Spleen (tissue), 11 donors: ENCODE measurements at regions not wholly inside any gene's neighbourhood (a gene's known extent, or its start where the extent isn't known, plus 50 kb on each side); places are given as distances from the start of the nearest gene placed in this dataset.

Experiments used
- DNase-seq: peaks from one replicate; pipeline ENCODE4 v3.0.0-alpha.2; 2020
- H3K27ac ChIP-seq, 8 donors: fragments of 200-600 bp; sonication (generic) in 7 of 8; 1 replicate in 4 of 8; 2 replicates in 4 of 8; pipeline versions ENCODE4 v1.5.0 to v1.8.0; 2016 to 2021; ENCODE audit warnings: inconsistent platforms in 4 of 8, mild to moderate bottlenecking in 4 of 8, moderate library complexity in 1 of 8
- H3K27me3 ChIP-seq, 7 donors: fragments of 200-600 bp; sonication (generic) in 6 of 7; replicated peaks in 1 of 7; 1 replicate in 4 of 7; 2 replicates in 3 of 7; pipeline versions ENCODE4 v1.5.0 to v1.8.0; 2016 to 2021; ENCODE audit warnings: inconsistent platforms in 3 of 7, mild to moderate bottlenecking in 1 of 7
- H3K36me3 ChIP-seq, 6 donors: fragments of 200-600 bp; sonication (generic) in 5 of 6; 1 replicate in 4 of 6; 2 replicates in 2 of 6; pipeline versions ENCODE4 v1.5.0 to v1.8.0; 2016 to 2021; ENCODE audit warnings: inconsistent platforms in 2 of 6
- H3K4me1 ChIP-seq, 6 donors: fragments of 200-600 bp; sonication (generic) in 5 of 6; 1 replicate in 3 of 6; 2 replicates in 3 of 6; pipeline versions ENCODE4 v1.5.0 to v1.8.0; 2016 to 2021; ENCODE audit warnings: inconsistent platforms in 3 of 6
- H3K4me3 ChIP-seq, 8 donors: fragments of 200-600 bp; sonication (generic) in 7 of 8; 1 replicate in 4 of 8; 2 replicates in 4 of 8; pipeline versions ENCODE4 v1.5.0 to v1.8.0; 2016 to 2021; ENCODE audit warnings: inconsistent platforms in 4 of 8, mild to moderate bottlenecking in 4 of 8, moderate library complexity in 2 of 8
- H3K9me3 ChIP-seq, 8 donors: fragments of 200-600 bp; sonication (generic) in 7 of 8; 1 replicate in 4 of 8; 2 replicates in 4 of 8; pipeline versions ENCODE4 v1.5.0 to v1.8.0; 2016 to 2021; ENCODE audit warnings: inconsistent platforms in 4 of 8
- POLR2A ChIP-seq, 3 donors: fragments of 450-650 bp; IDR thresholded peaks; one replicate each; pipeline ENCODE4 v1.5.1; 2017; ENCODE audit warnings: antibody characterized with exemption in 3 of 3, mild to moderate bottlenecking in 1 of 3
- POLR2AphosphoS5 ChIP-seq, 3 donors: sonication (generic); formaldehyde crosslinking; IDR thresholded peaks; one replicate each; pipeline ENCODE4 v1.5.1; 2017; ENCODE audit warnings: antibody characterized with exemption in 3 of 3
- WGBS, 5 donors: extraction: QIAGEN DNeasy Blood & Tissue Kit in 3 of 5; methylation state at CpG; one replicate each; pipeline versions ENCODE4 v1.1.5 to v1.1.7; 2013 to 2018; 5-methylcytosine and 5-hydroxymethylcytosine counted together
- intact Hi-C: fragments of 100-400 bp; cut with DNase I; formaldehyde crosslinking; loops from one replicate; pipeline ENCODE4 v1.15.0; 2023; ENCODE audit warnings: low total_unique reads
- TF ChIP-seq, protein P1 (sequence below), 11 experiments: fragments of 200-600 bp in 7 of 11; fragments of 450-650 bp in 4 of 11; sonication (generic) in 4 of 11; IDR thresholded peaks in 8 of 11; conservative IDR thresholded peaks in 3 of 11; 1 replicate in 7 of 11; 2 replicates in 4 of 11; pipeline versions ENCODE4 v1.4.0 to v1.8.0; 2016 to 2021; ENCODE audit warnings: antibody characterized with exemption in 11 of 11, inconsistent platforms in 4 of 11, mild to moderate bottlenecking in 1 of 11
- donor health status: healthy with polysubstance abuse.
- donor health status: DM: no; HTN: no; CAD: no; lungs with moderate emphysema.
- donor health status: DM: no; HTN: no; CAD: no.
- donor health status: Bipolar disorder and iron deficiency.
- donor health status: healthy.
- donor health status: DM: no; HTN: no; CAD: no.
- donor health status: DM: yes; HTN: yes; CAD: no.

GRCh38 chr2:145332210-145332898 is 812.4 kb upstream of the ZEB2 start:
- no peak for DNase-seq
- no peaks in the 10 kb centered on the region for H3K9me3 ChIP-seq
- no peak overlapping the region for H3K4me3 ChIP-seq
- TF ChIP-seq POLR2AphosphoS5 (IDR thresholded peaks at IDR 0.05) (no peak), POLR2A (IDR thresholded peaks at IDR 0.05) (no peak)
- TF ChIP-seq, protein P1, sequence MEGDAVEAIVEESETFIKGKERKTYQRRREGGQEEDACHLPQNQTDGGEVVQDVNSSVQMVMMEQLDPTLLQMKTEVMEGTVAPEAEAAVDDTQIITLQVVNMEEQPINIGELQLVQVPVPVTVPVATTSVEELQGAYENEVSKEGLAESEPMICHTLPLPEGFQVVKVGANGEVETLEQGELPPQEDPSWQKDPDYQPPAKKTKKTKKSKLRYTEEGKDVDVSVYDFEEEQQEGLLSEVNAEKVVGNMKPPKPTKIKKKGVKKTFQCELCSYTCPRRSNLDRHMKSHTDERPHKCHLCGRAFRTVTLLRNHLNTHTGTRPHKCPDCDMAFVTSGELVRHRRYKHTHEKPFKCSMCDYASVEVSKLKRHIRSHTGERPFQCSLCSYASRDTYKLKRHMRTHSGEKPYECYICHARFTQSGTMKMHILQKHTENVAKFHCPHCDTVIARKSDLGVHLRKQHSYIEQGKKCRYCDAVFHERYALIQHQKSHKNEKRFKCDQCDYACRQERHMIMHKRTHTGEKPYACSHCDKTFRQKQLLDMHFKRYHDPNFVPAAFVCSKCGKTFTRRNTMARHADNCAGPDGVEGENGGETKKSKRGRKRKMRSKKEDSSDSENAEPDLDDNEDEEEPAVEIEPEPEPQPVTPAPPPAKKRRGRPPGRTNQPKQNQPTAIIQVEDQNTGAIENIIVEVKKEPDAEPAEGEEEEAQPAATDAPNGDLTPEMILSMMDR (IDR thresholded peaks at IDR 0.05 in 8 of 11, conservative IDR thresholded peaks at IDR 0.05 in 3 of 11): no peak
- H3K4me1 ChIP-seq: no peaks in the 10 kb centered on the region
- no peaks in the 10 kb centered on the region for H3K36me3 ChIP-seq
- intact Hi-C loops: no loop called here
- WGBS, 5 donors: 77 to 97% (median 87%) methylated on average over 7 of the region's 7 CpGs
- H3K27ac ChIP-seq: no peak overlapping the region
- no peaks in the 10 kb centered on the region for H3K27me3 ChIP-seq

DNA sequence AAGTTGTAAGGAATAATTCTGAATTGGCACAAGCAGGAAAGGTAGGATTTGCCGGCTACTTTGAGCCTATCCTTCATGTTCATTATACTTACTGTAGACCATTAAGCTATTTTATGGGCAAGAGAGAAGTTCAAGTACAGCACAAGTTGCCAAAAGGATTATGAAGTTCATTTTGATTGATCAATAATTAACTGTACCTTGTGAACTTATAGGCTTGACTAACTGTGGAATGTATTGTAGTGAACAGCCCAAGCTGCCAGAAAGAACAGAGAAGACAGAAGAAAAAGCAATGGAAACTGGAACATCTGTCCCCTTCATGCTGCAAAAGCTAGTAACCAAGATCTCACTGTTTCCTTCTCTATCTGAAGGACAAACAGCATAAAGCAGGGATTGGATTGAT is 810.1 kb upstream of the ZEB2 start:
- intact Hi-C loops: no loop called here
- TF ChIP-seq POLR2AphosphoS5 (IDR thresholded peaks at IDR 0.05) (no peak), POLR2A (IDR thresholded peaks at IDR 0.05) (no peak)
- TF ChIP-seq, protein P1 (IDR thresholded peaks at IDR 0.05 in 8 of 11, conservative IDR thresholded peaks at IDR 0.05 in 3 of 11): no peak

DNA sequence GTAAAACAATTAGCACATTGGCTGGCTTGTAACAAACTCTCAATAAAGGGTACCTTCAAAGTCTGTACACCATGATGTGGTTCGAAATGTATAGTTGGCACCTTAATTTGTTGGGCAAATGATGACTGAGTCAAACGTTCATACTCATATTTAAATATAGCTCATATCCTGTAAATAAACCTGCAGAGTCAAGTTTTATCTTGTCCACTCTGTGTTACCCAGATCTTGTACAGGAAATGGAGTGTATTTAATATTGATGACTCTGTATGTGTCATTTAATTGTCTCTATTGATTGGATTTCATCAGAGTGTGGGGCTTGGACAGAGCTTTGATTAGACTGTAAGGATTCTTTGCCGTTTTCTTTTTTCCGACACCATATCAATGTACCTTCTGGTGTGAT is 805.6 kb upstream of the ZEB2 start:
- Histone ChIP-seq H3K9me3 (no peaks in the 10 kb centered on the region), H3K27ac (no peak overlapping the region), H3K4me3 (no peak overlapping the region), H3K36me3 (no peaks in the 10 kb centered on the region), H3K4me1 (no peaks in the 10 kb centered on the region), H3K27me3 (no peaks in the 10 kb centered on the region)
- no peak for DNase-seq
- 79 to 83% (median 82%) methylated on average over 4 of the region's 4 CpGs for WGBS, 5 donors
- TF ChIP-seq POLR2A (IDR thresholded peaks at IDR 0.05): no peak
- TF ChIP-seq, protein P1 (IDR thresholded peaks at IDR 0.05 in 8 of 11, conservative IDR thresholded peaks at IDR 0.05 in 3 of 11): no peak
- TF ChIP-seq POLR2AphosphoS5 (IDR thresholded peaks at IDR 0.05): no peak
- intact Hi-C loops: no loop called here

More for the DNA sequence above, 810.1 kb upstream of the ZEB2 start:
- no peaks in the 10 kb centered on the region for H3K4me1 ChIP-seq
- no peaks in the 10 kb centered on the region for H3K9me3 ChIP-seq
- H3K36me3 ChIP-seq: no peaks in the 10 kb centered on the region
- H3K27ac ChIP-seq: no peak overlapping the region
- no peak overlapping the region for H3K4me3 ChIP-seq
- 93 to 100% (median 95%) methylated on average over 1 of the region's 1 CpG for WGBS, 5 donors
- no peak for DNase-seq
- H3K27me3 ChIP-seq: no peaks in the 10 kb centered on the region

DNA sequence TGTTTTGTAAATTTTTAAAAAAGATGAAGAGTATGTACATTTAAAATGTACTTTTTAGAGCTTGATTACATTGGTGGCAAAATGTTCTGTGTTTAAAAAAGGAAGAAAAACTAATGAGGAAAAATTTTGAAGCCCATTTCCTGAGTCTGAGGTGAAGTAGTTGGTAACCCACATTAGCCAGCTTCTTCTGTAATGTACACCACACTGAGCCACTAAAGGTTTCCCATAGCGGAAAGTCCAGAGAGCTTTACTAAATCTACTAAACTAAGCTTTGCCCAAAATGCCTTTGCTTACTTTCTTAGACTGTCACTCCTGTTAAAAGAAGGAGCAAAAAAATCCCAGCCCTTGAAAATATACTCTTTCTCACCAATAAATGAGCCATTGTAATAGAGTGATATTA is 804.8 kb upstream of the ZEB2 start:
- intact Hi-C loops: no loop called here
- H3K27me3 ChIP-seq: no peaks in the 10 kb centered on the region
- DNase-seq: no peak
- TF ChIP-seq, protein P1 (IDR thresholded peaks at IDR 0.05 in 8 of 11, conservative IDR thresholded peaks at IDR 0.05 in 3 of 11): no peak
- TF ChIP-seq POLR2AphosphoS5 (IDR thresholded peaks at IDR 0.05): no peak
- TF ChIP-seq POLR2A (IDR thresholded peaks at IDR 0.05): no peak
- no peaks in the 10 kb centered on the region for H3K9me3 ChIP-seq
- no peak overlapping the region for H3K4me3 ChIP-seq
- H3K36me3 ChIP-seq: no peaks in the 10 kb centered on the region
- H3K4me1 ChIP-seq: no peaks in the 10 kb centered on the region
- no peak overlapping the region for H3K27ac ChIP-seq
- 48 to 65% (median 61%) methylated on average over 1 of the region's 1 CpG for WGBS, 5 donors
